H1 (cell line): ENCODE measurements at regions not wholly inside any gene's neighbourhood (a gene's known extent, or its start where the extent isn't known, plus 50 kb on each side); places are given as distances from the start of the nearest gene placed in this dataset.

Experiments
- CTCF ChIA-PET: fragments of 300-600 bp; sonication (Branson Sonifier 250); formaldehyde crosslinking; loops from one replicate; lab custom pipeline; 2021; ENCODE audit not compliant: partially characterized antibody; lab: Charles Lee
- POLR2A ChIA-PET: fragments of 300-600 bp; sonication (Branson Sonifier 250); formaldehyde crosslinking; loops from one replicate; lab custom pipeline; 2021; ENCODE audit warnings: inconsistent platforms; ENCODE audit not compliant: partially characterized antibody; lab: Charles Lee
- DNase-seq, 2 experiments: peaks; one replicate each; pipeline versions ENCODE4 v3.0.0 to v3.0.0-alpha.2; 2010 to 2022; ENCODE audit warnings: low spot score in 2 of 2, low read depth in 1 of 2, mixed read lengths in 1 of 2
- FAIRE-seq: peaks from 2 replicates; lab custom pipeline; 2011; peaks lifted over from hg19 to GRCh38; lab: Jason Lieb, UNC
- H2AFZ ChIP-seq: 2 replicates; pipeline ENCODE4 v1.8.1; 2012; ENCODE audit warnings: low read length, inconsistent platforms
- H2AK5ac ChIP-seq: 2 replicates; pipeline ENCODE4 v1.6.1; 2013; ENCODE audit warnings: low read depth, low read length
- H2BK120ac ChIP-seq: replicated peaks from 2 replicates; pipeline ENCODE3; 2013; ENCODE audit warnings: low read depth, low read length, inconsistent platforms
- H2BK12ac ChIP-seq: 2 replicates; pipeline ENCODE4 v1.6.1; 2013; ENCODE audit warnings: low read depth, low read length
- H2BK15ac ChIP-seq: 2 replicates; pipeline ENCODE4 v1.6.1; 2013; ENCODE audit warnings: low read length
- H2BK20ac ChIP-seq: 2 replicates; pipeline ENCODE4 v1.6.1; 2013; ENCODE audit warnings: low read length
- H2BK5ac ChIP-seq: 2 replicates; pipeline ENCODE4 v1.6.1; 2013; ENCODE audit warnings: low read depth, low read length
- H3K14ac ChIP-seq: 2 replicates; pipeline ENCODE4 v1.6.1; 2013; ENCODE audit warnings: inconsistent platforms; ENCODE audit not compliant: insufficient read length
- H3K18ac ChIP-seq: 2 replicates; pipeline ENCODE4 v1.6.1; 2013; ENCODE audit warnings: low read length; ENCODE audit errors: extremely low read depth
- H3K23ac ChIP-seq: 2 replicates; pipeline ENCODE4 v1.6.1; 2013; ENCODE audit warnings: inconsistent platforms; ENCODE audit not compliant: insufficient read length
- H3K23me2 ChIP-seq: 2 replicates; pipeline ENCODE4 v1.6.1; 2013; ENCODE audit warnings: low read depth, low read length
- H3K27ac ChIP-seq: 2 replicates; pipeline ENCODE4 v1.6.1; 2011; ENCODE audit warnings: low read depth, low read length, inconsistent platforms
- H3K27me3 ChIP-seq, 4 experiments: replicated peaks in 1 of 4; 1 replicate in 1 of 4; 2 replicates in 3 of 4; pipeline versions ENCODE4 v1.6.1 to v1.8.1; 2011 to 2013; ENCODE audit warnings: low read length in 3 of 4, mild to moderate bottlenecking in 3 of 4, inconsistent platforms in 2 of 4, mixed read lengths in 2 of 4, moderate library complexity in 1 of 4; ENCODE audit not compliant: control insufficient read depth in 3 of 4, insufficient read depth in 3 of 4; ENCODE audit errors: extremely low read depth in 1 of 4
- H3K36me3 ChIP-seq, 4 experiments: 2 replicates each; pipeline versions ENCODE4 v1.6.1 to v1.8.1; 2011 to 2013; ENCODE audit warnings: mild to moderate bottlenecking in 4 of 4, low read length in 3 of 4, moderate library complexity in 2 of 4, control low read depth in 1 of 4, inconsistent platforms in 1 of 4; ENCODE audit not compliant: insufficient read depth in 4 of 4, control insufficient read depth in 2 of 4
- H3K4ac ChIP-seq: replicated peaks from 2 replicates; pipeline ENCODE3; 2013; ENCODE audit warnings: low read length, low read depth, mixed read lengths, inconsistent platforms; ENCODE audit not compliant: insufficient read length
- H3K4me1 ChIP-seq, 4 experiments: replicated peaks in 1 of 4; 1 replicate in 1 of 4; 2 replicates in 3 of 4; pipeline versions ENCODE4 v1.6.1 to v1.8.1; 2011 to 2013; ENCODE audit warnings: low read length in 3 of 4, inconsistent platforms in 2 of 4, mixed read lengths in 1 of 4; ENCODE audit not compliant: insufficient read depth in 4 of 4, control insufficient read depth in 3 of 4
- H3K4me2 ChIP-seq, 2 experiments: 2 replicates each; pipeline versions ENCODE4 v1.6.1 to v1.8.1; 2011 to 2013; ENCODE audit warnings: low read depth in 2 of 2, low read length in 2 of 2, control low read depth in 1 of 2, inconsistent platforms in 1 of 2, mild to moderate bottlenecking in 1 of 2; ENCODE audit not compliant: insufficient read depth in 1 of 2
- H3K4me3 ChIP-seq, 4 experiments: fragments of 200-600, 300-600 bp in 1 of 4; sonication (generic), shearing (Covaris generic), sonication (Bioruptor Twin) in 1 of 4; 2 replicates each; pipeline versions ENCODE4 v1.5.1 to v1.8.1; 2011 to 2016; ENCODE audit warnings: low read length in 4 of 4, low read depth in 3 of 4, control low read depth in 2 of 4, inconsistent platforms in 2 of 4, mild to moderate bottlenecking in 2 of 4, mixed read lengths in 1 of 4, moderate library complexity in 1 of 4; ENCODE audit not compliant: insufficient read depth in 2 of 4; ENCODE audit errors: extremely low read depth in 1 of 4
- H3K56ac ChIP-seq: replicated peaks from 2 replicates; pipeline ENCODE3; 2013; ENCODE audit warnings: low read depth, mild to moderate bottlenecking, mixed read lengths, low read length, inconsistent platforms; ENCODE audit not compliant: insufficient read length
- H3K79me1 ChIP-seq: 2 replicates; pipeline ENCODE4 v1.6.1; 2013; ENCODE audit warnings: low read depth, low read length, control low read depth
- H3K79me2 ChIP-seq, 2 experiments: 2 replicates each; pipeline versions ENCODE4 v1.6.1 to v1.8.1; 2012 to 2013; ENCODE audit warnings: low read length in 2 of 2, mild to moderate bottlenecking in 2 of 2, inconsistent platforms in 1 of 2; ENCODE audit not compliant: insufficient read depth in 2 of 2, control insufficient read depth in 1 of 2
- H3K9ac ChIP-seq, 4 experiments: replicated peaks in 1 of 4; 1 replicate in 1 of 4; 2 replicates in 3 of 4; pipeline versions ENCODE4 v1.6.1 to v1.8.1; 2011 to 2013; ENCODE audit warnings: low read depth in 3 of 4, low read length in 3 of 4, control low read depth in 2 of 4, mild to moderate bottlenecking in 2 of 4, moderate library complexity in 2 of 4, inconsistent platforms in 1 of 4; ENCODE audit errors: extremely low read depth in 1 of 4
- H3K9me3 ChIP-seq, 2 experiments: 2 replicates each; pipeline versions ENCODE4 v1.6.1 to v1.8.1; 2012 to 2013; ENCODE audit warnings: mild to moderate bottlenecking in 2 of 2, moderate library complexity in 2 of 2, control low read depth in 1 of 2, inconsistent platforms in 1 of 2, low read depth in 1 of 2, low read length in 1 of 2, mixed read lengths in 1 of 2; ENCODE audit not compliant: insufficient read depth in 2 of 2
- H4K20me1 ChIP-seq, 2 experiments: replicated peaks in 1 of 2; 2 replicates each; pipeline versions ENCODE3 to v1.8.1; 2011 to 2013; ENCODE audit warnings: inconsistent platforms in 2 of 2, low read length in 2 of 2, mild to moderate bottlenecking in 1 of 2; ENCODE audit not compliant: insufficient read depth in 2 of 2, control insufficient read depth in 1 of 2
- H4K5ac ChIP-seq: 2 replicates; pipeline ENCODE4 v1.6.1; 2013; ENCODE audit warnings: low read length, low read depth, mixed read lengths, inconsistent platforms; ENCODE audit not compliant: insufficient read length
- H4K8ac ChIP-seq: 2 replicates; pipeline ENCODE4 v1.8.0; 2013; ENCODE audit warnings: mild to moderate bottlenecking, moderate library complexity, low read length, inconsistent platforms; ENCODE audit not compliant: insufficient read depth; ENCODE audit errors: extremely low read depth
- H4K91ac ChIP-seq: replicated peaks from 2 replicates; pipeline ENCODE3; 2013; ENCODE audit warnings: low read length, mixed read lengths, inconsistent platforms; ENCODE audit not compliant: insufficient read length
- CTBP2 ChIP-seq: IDR thresholded peaks from 2 replicates; pipeline ENCODE4 v1.7.0; 2011; ENCODE audit warnings: borderline replicate concordance, mild to moderate bottlenecking, moderate library complexity, mixed read lengths, low read length; ENCODE audit not compliant: insufficient read depth, insufficient read length
- EGR1 ChIP-seq: IDR thresholded peaks from 2 replicates; pipeline ENCODE4 v1.6.1; 2011; ENCODE audit warnings: low read depth, low read length, borderline replicate concordance
- POU5F1 ChIP-seq: IDR thresholded peaks from 2 replicates; pipeline ENCODE4 v1.6.1; 2011; ENCODE audit warnings: low read depth, mild to moderate bottlenecking, low read length, moderate library complexity
- WGBS, 2 experiments: shearing (Covaris generic) in 1 of 2; methylation state at CpG; one replicate each; pipeline versions ENCODE4 v1.1.6 to v1.1.7; 2013 to 2015; ENCODE audit warnings: low lambda C conversion rate in 2 of 2, mixed read lengths in 2 of 2, inconsistent platforms in 1 of 2, low coverage in 1 of 2, missing lambda C conversion rate in 1 of 2; ENCODE audit not compliant: insufficient replicate concordance in 2 of 2, insufficient coverage in 1 of 2, insufficient read length in 1 of 2; ENCODE audit errors: extremely low coverage in 1 of 2, missing lambda C conversion rate in 1 of 2; 5-methylcytosine and 5-hydroxymethylcytosine counted together

GRCh38 chr6:9647599-9647998 lies 767.3 kb downstream of the TFAP2A start:
- 80% methylated on average over 1 of the region's 1 CpG; no CpG with 5 or more reads in 1 of the 2 experiments for WGBS, 2 experiments
- Histone ChIP-seq H4K20me1 (no peaks in the 10 kb centered on the region), H3K23ac (no peak overlapping the region), H3K9ac (no peak overlapping the region), H3K23me2 (no peaks in the 10 kb centered on the region), H3K18ac (no peak overlapping the region), H2AK5ac (no peak overlapping the region), H3K27ac (no peak overlapping the region), H3K4me3 (no peak overlapping the region), H2BK12ac (no peak overlapping the region), H3K14ac (no peak overlapping the region), H2AFZ (no peak overlapping the region), H3K4me1 (no peaks in the 10 kb centered on the region), H2BK5ac (no peak overlapping the region), H4K91ac (no peak overlapping the region), H2BK15ac (no peak overlapping the region), H2BK120ac (no peak overlapping the region), H3K4me2 (no peak overlapping the region), H2BK20ac (no peak overlapping the region), H3K27me3 (no peaks in the 10 kb centered on the region), H3K36me3 (no peaks in the 10 kb centered on the region), H3K56ac (no peak overlapping the region), H4K8ac (no peak overlapping the region), H3K79me2 (no peaks in the 10 kb centered on the region), H3K79me1 (no peaks in the 10 kb centered on the region), H4K5ac (no peak overlapping the region), H3K9me3 (no peaks in the 10 kb centered on the region), H3K4ac (no peak overlapping the region)
- ChIA-PET POLR2A (no interaction called here), CTCF (interaction anchor here (1.1 kb wide), 1 partner anchor 11 kb away, joined by 6 read pairs; no protein-coding TSS in a partner anchor)
- FAIRE-seq, result no peak
- TF ChIP-seq CTBP2, result no peak
- TF ChIP-seq EGR1, result no peak
- no peak for TF ChIP-seq POU5F1
- DNase-seq, result no peak
